A673 (cell line): ENCODE measurements at regions not wholly inside any gene's neighbourhood (a gene's known extent, or its start where the extent isn't known, plus 50 kb on each side); places are given as distances from the start of the nearest gene placed in this dataset.

Source experiments
- EZH2 ChIP-seq: fragments of 200-600 bp; sonication (generic); IDR thresholded peaks from 2 replicates; pipeline ENCODE4 v1.6.1; 2017; ENCODE audit warnings: borderline replicate concordance, low read depth, mild to moderate bottlenecking, mixed read lengths, antibody characterized with exemption, low read length; ENCODE audit not compliant: poor library complexity, severe bottlenecking
- TF ChIP-seq, protein P1 (sequence below): fragments of 300-800, 200-600 bp; sonication (generic); conservative IDR thresholded peaks from 2 replicates; pipeline ENCODE4 v1.5.1; 2017; ENCODE audit warnings: low read depth, mild to moderate bottlenecking, antibody characterized with exemption, low read length, moderate library complexity, mixed read lengths

GRCh38 chr6:71527886-71528285 is 239.3 kb downstream of the OGFRL1 start:
- TF ChIP-seq EZH2 = no peak
- TF ChIP-seq, protein P1, sequence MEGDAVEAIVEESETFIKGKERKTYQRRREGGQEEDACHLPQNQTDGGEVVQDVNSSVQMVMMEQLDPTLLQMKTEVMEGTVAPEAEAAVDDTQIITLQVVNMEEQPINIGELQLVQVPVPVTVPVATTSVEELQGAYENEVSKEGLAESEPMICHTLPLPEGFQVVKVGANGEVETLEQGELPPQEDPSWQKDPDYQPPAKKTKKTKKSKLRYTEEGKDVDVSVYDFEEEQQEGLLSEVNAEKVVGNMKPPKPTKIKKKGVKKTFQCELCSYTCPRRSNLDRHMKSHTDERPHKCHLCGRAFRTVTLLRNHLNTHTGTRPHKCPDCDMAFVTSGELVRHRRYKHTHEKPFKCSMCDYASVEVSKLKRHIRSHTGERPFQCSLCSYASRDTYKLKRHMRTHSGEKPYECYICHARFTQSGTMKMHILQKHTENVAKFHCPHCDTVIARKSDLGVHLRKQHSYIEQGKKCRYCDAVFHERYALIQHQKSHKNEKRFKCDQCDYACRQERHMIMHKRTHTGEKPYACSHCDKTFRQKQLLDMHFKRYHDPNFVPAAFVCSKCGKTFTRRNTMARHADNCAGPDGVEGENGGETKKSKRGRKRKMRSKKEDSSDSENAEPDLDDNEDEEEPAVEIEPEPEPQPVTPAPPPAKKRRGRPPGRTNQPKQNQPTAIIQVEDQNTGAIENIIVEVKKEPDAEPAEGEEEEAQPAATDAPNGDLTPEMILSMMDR = no peak
